ENCODE measurements at regions not wholly inside any gene's neighbourhood (a gene's known extent, or its start where the extent isn't known, plus 50 kb on each side); places are given as distances from the start of the nearest gene placed in this dataset.

- H3K4me3 ChIP-seq (replicated peaks; ENCODE audit: low read depth, low read length): no peak overlapping the region
- no peak for TF ChIP-seq CTCF (IDR thresholded peaks at IDR 0.05; ENCODE audit: low read length, missing control alignments)
- no peak for DNase-seq (ENCODE audit: low read depth)
Observed at GRCh38 chr1:58067082-58067481, 479.4 kb downstream of the OMA1 start.

DNA sequence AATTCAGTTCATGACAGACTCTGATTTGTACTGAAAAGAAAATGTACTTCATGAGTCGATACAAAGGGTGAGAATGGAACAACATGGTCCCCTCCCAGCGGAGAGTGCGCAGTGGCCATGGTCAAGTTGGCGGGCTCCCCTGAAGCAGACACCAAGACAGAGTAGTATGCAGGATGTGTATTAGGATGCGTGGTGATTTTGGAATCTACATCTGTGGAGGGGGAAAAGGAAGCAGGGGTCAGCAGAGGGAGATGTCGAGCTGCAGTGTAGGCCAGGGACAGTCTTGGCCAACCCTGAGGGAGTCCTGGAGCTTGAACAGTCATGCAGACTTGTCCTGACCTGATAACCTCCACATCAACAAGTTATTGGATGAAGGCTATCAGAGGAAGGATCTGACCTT lies 481.0 kb downstream of the OMA1 start:
- no peak overlapping the region for H3K4me3 ChIP-seq (replicated peaks; ENCODE audit: low read depth, low read length)
- TF ChIP-seq CTCF (IDR thresholded peaks at IDR 0.05; ENCODE audit: low read length, missing control alignments): no peak
- DNase-seq (ENCODE audit: low read depth): no peak

- TF ChIP-seq CTCF (IDR thresholded peaks at IDR 0.05; ENCODE audit: low read length, missing control alignments): no peak
- H3K4me3 ChIP-seq (replicated peaks; ENCODE audit: low read depth, low read length): no peak overlapping the region
- DNase-seq (ENCODE audit: low read depth): no peak
Observed at GRCh38 chr1:58064166-58064565, 482.4 kb downstream of the OMA1 start.

DNA sequence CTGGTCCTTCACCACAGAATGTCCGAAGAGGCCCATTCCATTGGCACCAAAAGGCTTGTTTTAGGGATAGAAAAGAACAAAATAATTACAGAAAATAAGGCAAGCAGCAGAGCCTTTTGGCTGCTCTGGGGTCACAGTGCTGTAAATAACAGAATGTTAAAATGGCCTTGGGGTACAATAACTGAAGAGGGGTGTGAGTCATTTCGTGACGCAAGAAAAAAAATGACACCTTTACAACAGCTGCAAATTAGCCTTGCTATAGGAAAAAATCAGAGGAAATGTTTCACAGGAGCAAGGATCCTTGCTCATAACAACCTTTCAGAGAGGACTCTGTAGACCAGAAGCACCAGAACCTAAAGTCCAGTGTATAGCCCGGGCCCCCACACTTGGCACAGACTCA lies 483.4 kb downstream of the OMA1 start:
- TF ChIP-seq CTCF (IDR thresholded peaks at IDR 0.05; ENCODE audit: low read length, missing control alignments): no peak
- DNase-seq (ENCODE audit: low read depth): no peak
- H3K4me3 ChIP-seq (replicated peaks; ENCODE audit: low read depth, low read length): no peak overlapping the region

GRCh38 chr1:58062635-58063034 lies 483.9 kb downstream of the OMA1 start:
- no peak for TF ChIP-seq CTCF (IDR thresholded peaks at IDR 0.05; ENCODE audit: low read length, missing control alignments)
- DNase-seq (ENCODE audit: low read depth): no peak
- H3K4me3 ChIP-seq (replicated peaks; ENCODE audit: low read depth, low read length): no peak overlapping the region

DNA sequence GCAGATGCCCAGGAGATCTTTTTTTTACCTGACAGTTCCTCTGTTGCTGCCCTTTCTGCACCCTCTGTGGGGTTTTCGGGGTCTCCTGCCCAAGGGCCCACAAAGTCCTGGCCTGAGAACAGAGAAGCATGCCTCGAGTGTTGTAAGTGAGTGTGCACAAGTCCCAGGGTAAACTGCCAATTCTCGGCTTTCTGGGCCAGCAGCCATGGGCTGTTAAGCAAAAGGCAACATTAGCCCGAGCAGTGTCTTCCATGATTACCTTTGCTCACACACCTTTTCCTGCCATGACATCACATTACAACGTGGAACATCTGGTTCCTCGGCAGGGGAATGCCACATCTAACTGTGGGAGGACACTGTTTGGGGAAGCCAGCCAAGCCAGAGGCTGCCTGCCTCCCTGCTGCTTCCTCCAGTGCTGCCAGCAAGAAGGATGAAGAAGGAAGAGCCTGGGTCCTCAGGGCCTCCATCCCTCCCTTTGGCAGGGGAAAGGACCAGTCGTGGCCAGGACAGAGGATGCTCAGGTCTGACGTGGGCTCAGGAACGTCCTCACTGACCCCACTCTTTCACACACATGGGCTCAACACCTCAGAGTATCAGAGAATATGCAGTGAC lies 485.9 kb downstream of the OMA1 start:
- no peak for DNase-seq (ENCODE audit: low read depth)
- no peak for TF ChIP-seq CTCF (IDR thresholded peaks at IDR 0.05; ENCODE audit: low read length, missing control alignments)
- no peak overlapping the region for H3K4me3 ChIP-seq (replicated peaks; ENCODE audit: low read depth, low read length)

DNA sequence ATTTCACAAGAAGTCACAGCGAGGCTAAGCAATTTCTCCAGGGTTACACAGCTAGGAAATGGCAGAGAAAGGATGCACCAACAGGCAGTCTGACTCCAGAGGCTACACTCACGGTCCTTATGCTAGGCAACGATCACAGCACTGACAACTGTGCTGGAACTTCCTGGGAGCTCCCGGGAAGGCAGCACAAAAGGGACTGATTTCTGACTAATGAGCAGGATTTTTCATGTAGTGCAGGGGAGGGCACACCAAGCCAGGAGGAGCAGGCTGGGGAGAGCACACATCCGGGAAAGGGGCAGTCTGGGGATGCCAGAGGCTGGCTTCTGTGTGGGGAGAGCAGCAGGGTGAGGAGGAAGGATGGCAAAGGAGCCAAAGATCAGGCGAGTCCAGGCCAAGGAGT lies 486.7 kb downstream of the OMA1 start:
- TF ChIP-seq CTCF (IDR thresholded peaks at IDR 0.05; ENCODE audit: low read length, missing control alignments): no peak
- DNase-seq (ENCODE audit: low read depth): no peak
- H3K4me3 ChIP-seq (replicated peaks; ENCODE audit: low read depth, low read length): no peak overlapping the region
